ENCODE measurements at regions not wholly inside any gene's neighbourhood (a gene's known extent, or its start where the extent isn't known, plus 50 kb on each side); places are given as distances from the start of the nearest gene placed in this dataset.

DNA sequence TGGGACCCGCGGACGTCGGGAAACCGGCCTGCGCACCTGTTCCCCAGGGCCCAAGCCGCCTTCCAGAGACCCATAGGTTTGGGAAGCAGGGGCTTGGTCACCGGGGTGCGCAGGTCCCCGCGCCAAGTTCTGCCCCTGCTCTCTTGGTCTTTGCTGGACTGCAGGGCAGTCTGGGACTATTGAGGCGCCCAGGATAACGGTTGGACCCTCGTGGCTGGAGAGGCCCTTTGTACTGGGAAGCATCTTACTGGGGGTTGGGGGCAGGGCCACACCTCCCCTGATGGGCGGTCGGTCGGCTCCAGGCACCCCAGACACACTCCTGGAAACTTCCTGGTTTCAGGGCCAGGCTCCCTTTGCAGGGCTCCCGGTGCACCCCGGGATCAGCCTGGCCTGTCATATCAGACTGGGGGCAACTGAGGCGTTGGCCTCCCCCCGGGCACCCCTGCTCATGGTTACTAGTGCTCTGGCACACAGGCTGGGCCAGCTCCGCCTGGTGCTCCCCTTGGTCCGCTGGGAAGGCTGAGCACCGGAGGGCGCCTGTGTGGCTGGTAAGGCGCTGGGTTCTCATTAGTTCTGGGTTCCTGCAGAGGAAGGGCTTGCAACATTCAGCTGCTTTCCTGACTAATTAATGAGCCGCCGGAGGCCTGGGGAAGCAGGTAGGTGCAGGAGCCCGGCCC lies 1250.5 kb downstream of the BRD1 start:
- DNase-seq (ENCODE audit: low read depth) = no peak

GRCh38 chr22:48576333-48577013 lies 1251.2 kb downstream of the BRD1 start:
- no peak for DNase-seq (ENCODE audit: low read depth)

DNA sequence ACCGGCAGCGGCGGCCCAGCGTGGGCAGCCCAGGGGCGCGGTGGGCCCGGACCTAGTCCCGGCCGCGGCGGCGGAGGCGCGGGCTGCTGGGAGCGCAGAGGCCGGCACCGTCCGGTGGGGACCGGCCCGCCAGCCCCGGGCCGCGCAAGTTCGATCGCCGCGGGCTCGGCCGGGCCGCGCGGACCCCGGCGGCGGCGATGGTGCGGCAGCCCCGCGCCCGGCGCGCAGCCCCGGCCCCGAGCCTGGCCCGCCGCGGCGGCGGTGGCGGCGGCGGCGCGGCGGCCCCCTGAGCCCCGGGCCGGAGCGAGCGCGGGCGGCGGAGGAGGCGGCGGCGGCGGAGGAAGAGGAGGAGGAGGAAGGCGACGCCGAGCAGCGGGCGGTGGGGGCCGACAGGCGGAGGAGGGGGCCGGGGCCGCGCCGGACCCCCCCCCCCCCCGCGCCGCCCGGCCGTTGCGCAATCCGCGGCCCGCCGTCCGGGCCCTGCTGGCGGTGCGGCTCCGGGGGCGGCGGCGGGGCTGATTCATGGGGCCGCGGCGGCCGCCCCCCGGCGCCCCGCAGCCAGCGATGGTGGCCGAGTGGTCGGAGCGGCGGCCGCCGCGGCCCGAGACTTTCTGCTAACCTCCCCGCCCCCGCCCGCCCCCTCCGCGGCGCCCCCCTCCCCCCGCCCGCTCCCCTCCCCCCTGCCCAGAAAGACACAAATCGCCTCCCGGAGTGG lies 1251.9 kb downstream of the BRD1 start:
- no peak for DNase-seq (ENCODE audit: low read depth)

GRCh38 chr22:48574776-48575617 lies 1252.7 kb downstream of the BRD1 start:
- no peak for DNase-seq (ENCODE audit: low read depth)

- no peak for DNase-seq (ENCODE audit: low read depth)
Measured at GRCh38 chr22:48573766-48574165, 1253.9 kb downstream of the BRD1 start.

- DNase-seq (ENCODE audit: low read depth) = no peak
Measured at GRCh38 chr22:48572951-48573350, 1254.7 kb downstream of the BRD1 start.

DNA sequence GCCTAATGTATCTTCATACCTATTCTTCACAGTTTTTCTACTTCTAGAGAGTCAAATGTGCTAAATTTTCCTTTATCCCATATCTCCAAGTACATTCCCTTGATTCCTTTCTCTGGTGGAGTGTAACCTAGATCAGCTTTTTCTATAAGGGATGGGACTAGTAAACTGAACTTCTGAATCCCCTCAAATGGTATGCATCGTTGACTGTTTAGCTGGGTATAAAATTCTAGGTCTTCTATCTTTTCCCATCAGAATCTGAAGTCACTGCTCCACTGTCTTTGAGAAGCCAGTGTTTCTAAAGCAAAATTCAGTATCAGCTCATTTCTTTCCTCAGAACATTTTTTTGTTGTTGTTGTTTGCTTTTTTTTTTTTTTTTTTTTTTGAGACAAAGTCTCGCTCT lies 1256.8 kb downstream of the BRD1 start:
- DNase-seq (ENCODE audit: low read depth) = no peak

GRCh38 chr22:48569476-48570233 lies 1258.0 kb downstream of the BRD1 start:
- no peak for DNase-seq (ENCODE audit: low read depth)

- no peak for DNase-seq (ENCODE audit: low read depth)
Measured at GRCh38 chr22:48568736-48569330, 1258.8 kb downstream of the BRD1 start.

DNA sequence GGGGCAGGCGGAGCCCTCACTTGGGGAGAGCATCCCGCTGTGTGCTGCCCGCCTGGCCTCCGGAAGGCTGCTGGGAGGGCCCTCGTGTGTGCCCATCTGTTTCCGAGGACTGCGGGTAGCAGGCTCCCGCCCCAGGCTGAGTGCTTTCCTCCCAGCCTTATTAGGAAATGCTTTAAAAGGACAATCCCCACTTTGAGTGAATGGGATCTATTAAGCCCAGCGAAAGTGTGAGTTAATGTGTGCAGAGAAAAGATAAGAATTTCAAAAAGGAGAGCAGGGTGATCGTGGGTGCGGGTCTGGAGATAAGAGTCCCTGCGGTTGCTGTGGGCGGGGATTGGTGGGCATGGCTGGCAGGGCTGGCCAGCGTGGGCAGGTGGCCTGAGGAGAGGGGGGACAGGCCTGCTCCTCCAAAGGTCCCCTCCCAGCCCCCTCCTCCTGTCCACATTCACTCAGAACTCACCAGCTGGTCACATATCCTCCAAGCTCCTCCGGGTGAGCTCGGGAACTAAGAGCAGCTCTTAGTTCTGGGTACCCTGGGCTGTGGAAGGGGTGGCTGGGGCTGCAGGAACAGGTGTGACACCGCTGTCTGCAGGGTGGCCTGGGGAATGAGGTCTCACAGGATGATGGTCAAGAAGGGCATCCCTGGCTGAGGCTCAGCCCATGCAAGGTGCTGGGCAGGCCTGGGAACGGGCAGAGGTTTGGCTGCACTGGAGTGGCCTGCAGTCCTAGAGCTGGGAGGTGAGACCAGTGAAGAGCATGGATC lies 1260.3 kb downstream of the BRD1 start:
- DNase-seq (ENCODE audit: low read depth) = no peak

GRCh38 chr22:48566741-48567140 lies 1260.9 kb downstream of the BRD1 start:
- no peak for DNase-seq (ENCODE audit: low read depth)

GRCh38 chr22:48565901-48566501 lies 1261.7 kb downstream of the BRD1 start:
- no peak for DNase-seq (ENCODE audit: low read depth)

- no peak for DNase-seq (ENCODE audit: low read depth)
Measured at GRCh38 chr22:48564995-48565394, 1262.7 kb downstream of the BRD1 start.

DNA sequence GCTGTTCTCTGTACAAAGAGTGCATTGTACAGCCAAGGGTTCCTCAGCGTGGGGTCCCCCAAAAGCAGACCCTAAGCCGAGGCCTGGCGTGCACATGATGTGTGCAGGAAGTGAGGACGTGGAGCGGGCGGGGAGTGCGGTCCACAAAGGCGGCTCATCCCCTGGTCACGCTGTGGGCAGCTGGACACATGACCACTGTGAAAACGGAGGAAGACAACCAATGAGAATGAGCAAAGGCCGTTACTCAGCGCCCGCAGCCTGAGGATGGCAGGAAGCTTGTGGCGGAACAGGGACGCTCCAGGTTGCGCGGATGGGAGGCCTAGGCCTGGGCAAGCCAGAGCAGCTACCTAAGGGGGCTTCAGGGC lies 1263.7 kb downstream of the BRD1 start:
- DNase-seq (ENCODE audit: low read depth) = no peak

GRCh38 chr22:48563118-48563965 lies 1264.3 kb downstream of the BRD1 start:
- DNase-seq (ENCODE audit: low read depth) = no peak

GRCh38 chr22:48561676-48562075 lies 1266.0 kb downstream of the BRD1 start:
- no peak for DNase-seq (ENCODE audit: low read depth)

- DNase-seq (ENCODE audit: low read depth) = no peak
Measured at GRCh38 chr22:48560836-48561235, 1266.8 kb downstream of the BRD1 start.

- DNase-seq (ENCODE audit: low read depth) = no peak
Measured at GRCh38 chr22:48560389-48560751, 1267.3 kb downstream of the BRD1 start.

All from HS-5 (cell line).